HUES48 (cell line): ENCODE measurements at regions not wholly inside any gene's neighbourhood (a gene's known extent, or its start where the extent isn't known, plus 50 kb on each side); places are given as distances from the start of the nearest gene placed in this dataset.

Source experiments
- H3K27ac ChIP-seq: one replicate; pipeline ENCODE4 v1.7.0; 2013; ENCODE audit warnings: low read depth, low read length, inconsistent platforms
- H3K27me3 ChIP-seq: 2 replicates; pipeline ENCODE4 v1.6.1; 2013; ENCODE audit warnings: mild to moderate bottlenecking, low read length; ENCODE audit not compliant: control insufficient read depth, insufficient read depth
- H3K36me3 ChIP-seq: 2 replicates; pipeline ENCODE4 v1.6.1; 2013; ENCODE audit warnings: low read length; ENCODE audit not compliant: control insufficient read depth, insufficient read depth
- H3K4me1 ChIP-seq: 2 replicates; pipeline ENCODE4 v1.6.1; 2013; ENCODE audit warnings: mild to moderate bottlenecking, low read length; ENCODE audit not compliant: control insufficient read depth, insufficient read depth
- H3K4me3 ChIP-seq: 2 replicates; pipeline ENCODE4 v1.5.1; 2013; ENCODE audit warnings: mild to moderate bottlenecking, low read depth, low read length
- H3K9ac ChIP-seq: 2 replicates; pipeline ENCODE4 v1.6.1; 2013; ENCODE audit warnings: mild to moderate bottlenecking, low read depth, low read length, moderate library complexity
- H3K9me3 ChIP-seq: 2 replicates; pipeline ENCODE4 v1.6.1; 2013; ENCODE audit warnings: low read length; ENCODE audit not compliant: control insufficient read depth, insufficient read depth

- H3K4me1 ChIP-seq, result no peaks in the 10 kb centered on the region
- no peak overlapping the region for H3K27ac ChIP-seq
- no peak overlapping the region for H3K4me3 ChIP-seq
- H3K27me3 ChIP-seq, result no peaks in the 10 kb centered on the region
- H3K36me3 ChIP-seq, result no peaks in the 10 kb centered on the region
- no peak overlapping the region for H3K9ac ChIP-seq
- peaks cover 9% of the 10 kb centered on the region for H3K9me3 ChIP-seq
Observed at GRCh38 chr6:15974817-15975216, 154.1 kb upstream of the MYLIP start.

GRCh38 chr6:15970517-15970916 is 158.4 kb upstream of the MYLIP start:
- Histone ChIP-seq H3K4me1 (no peaks in the 10 kb centered on the region), H3K9ac (no peak overlapping the region), H3K36me3 (no peaks in the 10 kb centered on the region), H3K27ac (no peak overlapping the region), H3K4me3 (no peak overlapping the region), H3K27me3 (no peaks in the 10 kb centered on the region), H3K9me3 (peaks cover 9% of the 10 kb centered on the region)

- no peak overlapping the region for H3K9ac ChIP-seq
- no peaks in the 10 kb centered on the region for H3K27me3 ChIP-seq
- no peaks in the 10 kb centered on the region for H3K4me1 ChIP-seq
- H3K27ac ChIP-seq, result no peak overlapping the region
- no peaks in the 10 kb centered on the region for H3K36me3 ChIP-seq
- H3K9me3 ChIP-seq, result peaks cover 9% of the 10 kb centered on the region
- H3K4me3 ChIP-seq, result no peak overlapping the region
Observed at GRCh38 chr6:15969236-15969778, 159.6 kb upstream of the MYLIP start.

- Histone ChIP-seq H3K27me3 (no peaks in the 10 kb centered on the region), H3K27ac (no peak overlapping the region), H3K4me3 (no peak overlapping the region), H3K9ac (no peak overlapping the region), H3K36me3 (no peaks in the 10 kb centered on the region), H3K4me1 (no peaks in the 10 kb centered on the region), H3K9me3 (peaks cover 3% of the 10 kb centered on the region; the same call in 1 of the 2 replicates)
Observed at GRCh38 chr6:15968519-15968918, 160.4 kb upstream of the MYLIP start.

GRCh38 chr6:15966000-15966520 is 162.8 kb upstream of the MYLIP start:
- H3K9ac ChIP-seq, result no peak overlapping the region
- peaks cover 16% of the 10 kb centered on the region for H3K4me1 ChIP-seq
- H3K27me3 ChIP-seq, result no peaks in the 10 kb centered on the region
- no peak overlapping the region for H3K27ac ChIP-seq
- H3K9me3 ChIP-seq, result no peaks in the 10 kb centered on the region
- no peak overlapping the region for H3K4me3 ChIP-seq
- no peaks in the 10 kb centered on the region for H3K36me3 ChIP-seq

GRCh38 chr6:15962449-15962764 is 166.5 kb upstream of the MYLIP start:
- no peak overlapping the region for H3K4me3 ChIP-seq
- peaks cover 17% of the 10 kb centered on the region for H3K4me1 ChIP-seq
- H3K9ac ChIP-seq, result no peak overlapping the region
- peaks cover 4% of the 10 kb centered on the region; the same call in 1 of the 2 replicates for H3K9me3 ChIP-seq
- no peaks in the 10 kb centered on the region for H3K36me3 ChIP-seq
- no peak overlapping the region for H3K27ac ChIP-seq
- no peaks in the 10 kb centered on the region for H3K27me3 ChIP-seq

- no peak overlapping the region for H3K9ac ChIP-seq
- no peak overlapping the region for H3K27ac ChIP-seq
- H3K27me3 ChIP-seq, result no peaks in the 10 kb centered on the region
- peaks cover 17% of the 10 kb centered on the region for H3K4me1 ChIP-seq
- no peaks in the 10 kb centered on the region for H3K36me3 ChIP-seq
- no peak overlapping the region; the same call in 1 of the 2 replicates for H3K4me3 ChIP-seq
- H3K9me3 ChIP-seq, result peaks cover 4% of the 10 kb centered on the region; the same call in 1 of the 2 replicates
Observed at GRCh38 chr6:15961635-15962448, 167.0 kb upstream of the MYLIP start.

GRCh38 chr6:15960740-15961634 is 167.9 kb upstream of the MYLIP start:
- Histone ChIP-seq H3K9ac (no peak overlapping the region), H3K27ac (no peak overlapping the region), H3K4me3 (no peak overlapping the region), H3K9me3 (peaks cover 4% of the 10 kb centered on the region; the same call in 1 of the 2 replicates), H3K4me1 (peaks cover 21% of the 10 kb centered on the region), H3K27me3 (no peaks in the 10 kb centered on the region), H3K36me3 (no peaks in the 10 kb centered on the region)

GRCh38 chr6:15957655-15958169 is 171.2 kb upstream of the MYLIP start:
- no peaks in the 10 kb centered on the region for H3K27me3 ChIP-seq
- H3K4me3 ChIP-seq, result no peak overlapping the region

GRCh38 chr6:15956205-15957106 is 172.4 kb upstream of the MYLIP start:
- Histone ChIP-seq H3K27ac (no peak overlapping the region), H3K9ac (no peak overlapping the region), H3K36me3 (no peaks in the 10 kb centered on the region), H3K4me3 (no peak overlapping the region), H3K4me1 (peaks cover 28% of the 10 kb centered on the region), H3K9me3 (peaks cover 4% of the 10 kb centered on the region; the same call in 1 of the 2 replicates), H3K27me3 (no peaks in the 10 kb centered on the region)

More at GRCh38 chr6:15957655-15958169, 171.2 kb upstream of the MYLIP start:
- peaks cover 4% of the 10 kb centered on the region; the same call in 1 of the 2 replicates for H3K9me3 ChIP-seq
- H3K27ac ChIP-seq, result no peak overlapping the region
- no peaks in the 10 kb centered on the region for H3K36me3 ChIP-seq
- no peak overlapping the region for H3K9ac ChIP-seq
- peaks cover 37% of the 10 kb centered on the region for H3K4me1 ChIP-seq
